Adipocyte (in vitro differentiated cells): ENCODE measurements at regions not wholly inside any gene's neighbourhood (a gene's known extent, or its start where the extent isn't known, plus 50 kb on each side); places are given as distances from the start of the nearest gene placed in this dataset.
A peak's percentile ranks its signal among the peaks of the same experiment; 100 is the strongest.

Experiments used
- DNase-seq: peaks from one replicate; pipeline ENCODE4 v3.0.0-alpha.2; 2015; ENCODE audit warnings: low read depth
- H3K27me3 ChIP-seq: replicated peaks from 2 replicates; pipeline ENCODE4 v1.7.0; 2013; ENCODE audit warnings: mild to moderate bottlenecking, low read length, moderate library complexity; ENCODE audit not compliant: control insufficient read depth, insufficient read depth
- H3K36me3 ChIP-seq: 2 replicates; pipeline ENCODE4 v1.7.0; 2013; ENCODE audit warnings: low read length, mild to moderate bottlenecking, moderate library complexity; ENCODE audit not compliant: control insufficient read depth, insufficient read depth, severe bottlenecking
- H3K4me1 ChIP-seq: 2 replicates; pipeline ENCODE4 v1.7.0; 2013; ENCODE audit warnings: mild to moderate bottlenecking, low read length, moderate library complexity; ENCODE audit not compliant: control insufficient read depth, insufficient read depth
- H3K4me3 ChIP-seq: 2 replicates; pipeline ENCODE4 v1.7.0; 2013; ENCODE audit warnings: mild to moderate bottlenecking, low read length, moderate library complexity
- H3K9ac ChIP-seq: 2 replicates; pipeline ENCODE4 v1.7.0; 2013; ENCODE audit warnings: mild to moderate bottlenecking, low read length, moderate library complexity
- H3K9me3 ChIP-seq: 2 replicates; pipeline ENCODE4 v1.7.0; 2013; ENCODE audit warnings: mild to moderate bottlenecking, low read length, moderate library complexity; ENCODE audit not compliant: control insufficient read depth

- no peaks in the 10 kb centered on the region for H3K36me3 ChIP-seq
- DNase-seq: peak; percentile 14
- no peaks in the 10 kb centered on the region for H3K4me1 ChIP-seq
These were observed 354.0 kb upstream of the CLINT1 start for GRCh38 chr5:158212917-158213316.

GRCh38 chr5:158212237-158212636 is 353.3 kb upstream of the CLINT1 start:
- Histone ChIP-seq H3K27me3 (no peaks in the 10 kb centered on the region), H3K9ac (no peak overlapping the region), H3K9me3 (no peaks in the 10 kb centered on the region), H3K36me3 (no peaks in the 10 kb centered on the region), H3K4me1 (no peaks in the 10 kb centered on the region), H3K4me3 (no peak overlapping the region)
- no peak for DNase-seq

More at GRCh38 chr5:158212917-158213316, 354.0 kb upstream of the CLINT1 start:
- no peak overlapping the region for H3K9ac ChIP-seq
- H3K27me3 ChIP-seq: no peaks in the 10 kb centered on the region
- H3K4me3 ChIP-seq: no peak overlapping the region
- H3K9me3 ChIP-seq: no peaks in the 10 kb centered on the region

- Histone ChIP-seq H3K27me3 (no peaks in the 10 kb centered on the region), H3K4me3 (no peak overlapping the region), H3K9me3 (no peaks in the 10 kb centered on the region), H3K36me3 (no peaks in the 10 kb centered on the region), H3K9ac (no peak overlapping the region), H3K4me1 (no peaks in the 10 kb centered on the region)
- peak; percentile 1 for DNase-seq
These were observed 350.4 kb upstream of the CLINT1 start for GRCh38 chr5:158209219-158209908.

GRCh38 chr5:158207733-158208132 is 348.8 kb upstream of the CLINT1 start:
- H3K9ac ChIP-seq: no peak overlapping the region
- no peaks in the 10 kb centered on the region for H3K9me3 ChIP-seq
- H3K4me3 ChIP-seq: no peak overlapping the region
- H3K27me3 ChIP-seq: no peaks in the 10 kb centered on the region
- H3K36me3 ChIP-seq: no peaks in the 10 kb centered on the region
- H3K4me1 ChIP-seq: no peaks in the 10 kb centered on the region
- no peak for DNase-seq

GRCh38 chr5:158205992-158206391 is 347.0 kb upstream of the CLINT1 start:
- Histone ChIP-seq H3K4me1 (no peaks in the 10 kb centered on the region), H3K9me3 (no peaks in the 10 kb centered on the region), H3K36me3 (no peaks in the 10 kb centered on the region), H3K9ac (no peak overlapping the region), H3K27me3 (no peaks in the 10 kb centered on the region), H3K4me3 (no peak overlapping the region)
- DNase-seq: no peak

GRCh38 chr5:158203261-158203660 is 344.3 kb upstream of the CLINT1 start:
- Histone ChIP-seq H3K27me3 (no peaks in the 10 kb centered on the region), H3K4me1 (no peaks in the 10 kb centered on the region), H3K9me3 (no peaks in the 10 kb centered on the region), H3K4me3 (no peak overlapping the region), H3K36me3 (no peaks in the 10 kb centered on the region), H3K9ac (no peak overlapping the region)
- DNase-seq: no peak

- H3K4me3 ChIP-seq: no peak overlapping the region
- H3K4me1 ChIP-seq: no peaks in the 10 kb centered on the region
- H3K9me3 ChIP-seq: no peaks in the 10 kb centered on the region
- no peaks in the 10 kb centered on the region for H3K27me3 ChIP-seq
- no peak overlapping the region for H3K9ac ChIP-seq
- H3K36me3 ChIP-seq: no peaks in the 10 kb centered on the region
- no peak for DNase-seq
These were observed 343.9 kb upstream of the CLINT1 start for GRCh38 chr5:158202801-158203200.

GRCh38 chr5:158200619-158201018 is 341.7 kb upstream of the CLINT1 start:
- Histone ChIP-seq H3K4me1 (peaks cover 2% of the 10 kb centered on the region), H3K4me3 (no peak overlapping the region), H3K36me3 (no peaks in the 10 kb centered on the region), H3K9me3 (no peaks in the 10 kb centered on the region), H3K9ac (no peak overlapping the region), H3K27me3 (no peaks in the 10 kb centered on the region)
- DNase-seq: no peak

- H3K36me3 ChIP-seq: no peaks in the 10 kb centered on the region
- no peaks in the 10 kb centered on the region for H3K27me3 ChIP-seq
- H3K9me3 ChIP-seq: no peaks in the 10 kb centered on the region
- no peak overlapping the region for H3K4me3 ChIP-seq
- no peak overlapping the region for H3K9ac ChIP-seq
- DNase-seq: no peak
- peaks cover 7% of the 10 kb centered on the region for H3K4me1 ChIP-seq
These were observed 339.7 kb upstream of the CLINT1 start for GRCh38 chr5:158198636-158199035.

GRCh38 chr5:158195416-158196210 is 336.7 kb upstream of the CLINT1 start:
- H3K27me3 ChIP-seq: no peaks in the 10 kb centered on the region
- H3K36me3 ChIP-seq: no peaks in the 10 kb centered on the region
- H3K4me1 ChIP-seq: peaks cover 7% of the 10 kb centered on the region
- H3K9me3 ChIP-seq: peaks cover 14% of the 10 kb centered on the region
- no peak overlapping the region for H3K9ac ChIP-seq
- H3K4me3 ChIP-seq: no peak overlapping the region
- DNase-seq: no peak

GRCh38 chr5:158194561-158194976 is 335.6 kb upstream of the CLINT1 start:
- peaks cover 14% of the 10 kb centered on the region for H3K9me3 ChIP-seq
- H3K9ac ChIP-seq: no peak overlapping the region
- no peaks in the 10 kb centered on the region for H3K27me3 ChIP-seq
- peaks cover 7% of the 10 kb centered on the region for H3K4me1 ChIP-seq
- DNase-seq: no peak
- H3K36me3 ChIP-seq: no peaks in the 10 kb centered on the region
- H3K4me3 ChIP-seq: no peak overlapping the region
